ENCODE measurements at regions not wholly inside any gene's neighbourhood (a gene's known extent, or its start where the extent isn't known, plus 50 kb on each side); places are given as distances from the start of the nearest gene placed in this dataset.

DNA sequence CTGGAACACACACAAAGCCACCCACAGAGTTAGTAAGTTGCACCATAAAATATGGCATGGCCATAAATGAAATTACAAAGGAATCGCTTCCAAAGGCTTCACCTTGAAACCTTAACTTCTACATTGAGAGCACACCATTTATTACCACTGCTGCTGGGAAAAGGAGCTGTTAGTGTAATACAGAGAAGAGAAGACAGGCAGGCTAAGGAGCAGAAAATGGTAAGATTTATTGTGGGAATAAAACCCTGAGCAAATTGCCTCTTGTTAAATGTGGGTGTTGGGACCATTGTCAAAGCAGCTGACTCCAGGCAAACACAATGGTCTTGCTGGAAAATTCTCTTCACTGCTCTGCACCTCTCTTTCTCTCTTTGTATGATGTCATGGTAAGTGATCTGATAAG is 79.2 kb upstream of the NHS start (continued):
- no peak for TF ChIP-seq XRCC4 (IDR thresholded peaks at IDR 0.05; ENCODE audit: extremely low read depth, insufficient read depth, insufficient read length)
- no peak for TF ChIP-seq ZNF311 (CRISPR knock-in tag; IDR thresholded peaks at IDR 0.05)
- TF ChIP-seq, protein P1, sequence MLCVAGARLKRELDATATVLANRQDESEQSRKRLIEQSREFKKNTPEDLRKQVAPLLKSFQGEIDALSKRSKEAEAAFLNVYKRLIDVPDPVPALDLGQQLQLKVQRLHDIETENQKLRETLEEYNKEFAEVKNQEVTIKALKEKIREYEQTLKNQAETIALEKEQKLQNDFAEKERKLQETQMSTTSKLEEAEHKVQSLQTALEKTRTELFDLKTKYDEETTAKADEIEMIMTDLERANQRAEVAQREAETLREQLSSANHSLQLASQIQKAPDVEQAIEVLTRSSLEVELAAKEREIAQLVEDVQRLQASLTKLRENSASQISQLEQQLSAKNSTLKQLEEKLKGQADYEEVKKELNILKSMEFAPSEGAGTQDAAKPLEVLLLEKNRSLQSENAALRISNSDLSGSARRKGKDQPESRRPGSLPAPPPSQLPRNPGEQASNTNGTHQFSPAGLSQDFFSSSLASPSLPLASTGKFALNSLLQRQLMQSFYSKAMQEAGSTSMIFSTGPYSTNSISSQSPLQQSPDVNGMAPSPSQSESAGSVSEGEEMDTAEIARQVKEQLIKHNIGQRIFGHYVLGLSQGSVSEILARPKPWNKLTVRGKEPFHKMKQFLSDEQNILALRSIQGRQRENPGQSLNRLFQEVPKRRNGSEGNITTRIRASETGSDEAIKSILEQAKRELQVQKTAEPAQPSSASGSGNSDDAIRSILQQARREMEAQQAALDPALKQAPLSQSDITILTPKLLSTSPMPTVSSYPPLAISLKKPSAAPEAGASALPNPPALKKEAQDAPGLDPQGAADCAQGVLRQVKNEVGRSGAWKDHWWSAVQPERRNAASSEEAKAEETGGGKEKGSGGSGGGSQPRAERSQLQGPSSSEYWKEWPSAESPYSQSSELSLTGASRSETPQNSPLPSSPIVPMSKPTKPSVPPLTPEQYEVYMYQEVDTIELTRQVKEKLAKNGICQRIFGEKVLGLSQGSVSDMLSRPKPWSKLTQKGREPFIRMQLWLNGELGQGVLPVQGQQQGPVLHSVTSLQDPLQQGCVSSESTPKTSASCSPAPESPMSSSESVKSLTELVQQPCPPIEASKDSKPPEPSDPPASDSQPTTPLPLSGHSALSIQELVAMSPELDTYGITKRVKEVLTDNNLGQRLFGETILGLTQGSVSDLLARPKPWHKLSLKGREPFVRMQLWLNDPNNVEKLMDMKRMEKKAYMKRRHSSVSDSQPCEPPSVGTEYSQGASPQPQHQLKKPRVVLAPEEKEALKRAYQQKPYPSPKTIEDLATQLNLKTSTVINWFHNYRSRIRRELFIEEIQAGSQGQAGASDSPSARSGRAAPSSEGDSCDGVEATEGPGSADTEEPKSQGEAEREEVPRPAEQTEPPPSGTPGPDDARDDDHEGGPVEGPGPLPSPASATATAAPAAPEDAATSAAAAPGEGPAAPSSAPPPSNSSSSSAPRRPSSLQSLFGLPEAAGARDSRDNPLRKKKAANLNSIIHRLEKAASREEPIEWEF (CRISPR knock-in tag; IDR thresholded peaks at IDR 0.05) = no peak
- TF ChIP-seq HMG20A (CRISPR knock-in tag; conservative IDR thresholded peaks at IDR 0.05) = no peak
- no peak for TF ChIP-seq ZNF239 (CRISPR knock-in tag; IDR thresholded peaks at IDR 0.05)
- no peak for TF ChIP-seq BRD9 (IDR thresholded peaks at IDR 0.05; ENCODE audit: low read depth, partially characterized antibody)

DNA sequence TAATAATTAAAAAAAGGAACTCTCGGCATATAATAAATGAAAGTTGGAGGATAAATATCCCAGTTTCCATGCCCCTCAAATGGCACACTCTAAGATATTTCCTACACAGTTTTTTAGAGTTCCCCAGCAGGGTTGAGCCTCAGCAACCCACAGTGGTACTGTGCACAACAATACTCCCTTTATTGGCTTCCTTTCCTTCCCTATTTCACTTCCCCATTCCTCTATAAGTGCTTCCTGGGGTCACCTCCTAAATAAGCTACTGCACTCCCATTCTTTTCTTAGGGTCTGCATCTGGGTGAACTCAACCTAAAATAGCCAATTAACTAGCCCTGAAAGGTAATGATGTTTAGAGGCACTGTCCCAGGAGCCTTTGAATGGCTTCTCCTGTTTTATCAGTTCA is 76.4 kb upstream of the NHS start:
- no peak for ATAC-seq
- no TSS peak for BruUV-seq (replicated peaks)
- in situ Hi-C loops (cut with MboI) (no loop called here), intact Hi-C loops (cut with micrococcal nuclease) (no loop called here)
- FAIRE-seq = no peak
- no peaks in the 10 kb centered on the region for H3K79me2 ChIP-seq (ENCODE audit: control insufficient read depth, insufficient read depth, low read length)
- H2AFZ ChIP-seq (ENCODE audit: low read depth, low read length) = no peak overlapping the region
- no peaks in the 10 kb centered on the region for H3K27me3 ChIP-seq (ENCODE audit: control insufficient read depth in 2 of 2, insufficient read depth in 2 of 2, low read length in 2 of 2)
- no peaks in the 10 kb centered on the region for H3K9me3 ChIP-seq (replicated peaks; ENCODE audit: control insufficient read depth, insufficient read depth, low read depth, low read length)
- 0% methylated on average over 1 of the region's 1 CpG for WGBS (ENCODE audit: insufficient coverage, low coverage, missing lambda C conversion rate)
- no peaks in the 10 kb centered on the region for H3K4me1 ChIP-seq (replicated peaks in 1 of 2; ENCODE audit: control insufficient read depth in 2 of 2, insufficient read depth in 2 of 2, low read length in 2 of 2)
- DNase-seq (ENCODE audit: extremely low read depth in 1 of 4, low spot score in 3 of 4) = no peak
- H3K27ac ChIP-seq (ENCODE audit: extremely low read depth, low read depth, low read length) = no peak overlapping the region
- H3K9ac ChIP-seq (ENCODE audit: insufficient read depth in 1 of 2, low read depth in 2 of 2, low read length in 2 of 2) = no peak overlapping the region
- ChIA-PET POLR2A (no interaction called here), CTCF (ENCODE audit: low intra/inter-chr PET ratio) (no interaction called here)
- no peaks in the 10 kb centered on the region for H3K36me3 ChIP-seq (ENCODE audit: control insufficient read depth, insufficient read depth, low read length)
- H3K9me1 ChIP-seq (ENCODE audit: control insufficient read depth, insufficient read depth, low read length) = no peaks in the 10 kb centered on the region
- no peak overlapping the region for H3K4me3 ChIP-seq
- TF ChIP-seq, protein P2, sequence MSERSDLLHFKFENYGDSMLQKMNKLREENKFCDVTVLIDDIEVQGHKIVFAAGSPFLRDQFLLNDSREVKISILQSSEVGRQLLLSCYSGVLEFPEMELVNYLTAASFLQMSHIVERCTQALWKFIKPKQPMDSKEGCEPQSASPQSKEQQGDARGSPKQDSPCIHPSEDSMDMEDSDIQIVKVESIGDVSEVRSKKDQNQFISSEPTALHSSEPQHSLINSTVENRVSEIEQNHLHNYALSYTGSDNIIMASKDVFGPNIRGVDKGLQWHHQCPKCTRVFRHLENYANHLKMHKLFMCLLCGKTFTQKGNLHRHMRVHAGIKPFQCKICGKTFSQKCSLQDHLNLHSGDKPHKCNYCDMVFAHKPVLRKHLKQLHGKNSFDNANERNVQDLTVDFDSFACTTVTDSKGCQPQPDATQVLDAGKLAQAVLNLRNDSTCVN (CRISPR knock-in tag; IDR thresholded peaks at IDR 0.05) = no peak
- TF ChIP-seq, protein P3, sequence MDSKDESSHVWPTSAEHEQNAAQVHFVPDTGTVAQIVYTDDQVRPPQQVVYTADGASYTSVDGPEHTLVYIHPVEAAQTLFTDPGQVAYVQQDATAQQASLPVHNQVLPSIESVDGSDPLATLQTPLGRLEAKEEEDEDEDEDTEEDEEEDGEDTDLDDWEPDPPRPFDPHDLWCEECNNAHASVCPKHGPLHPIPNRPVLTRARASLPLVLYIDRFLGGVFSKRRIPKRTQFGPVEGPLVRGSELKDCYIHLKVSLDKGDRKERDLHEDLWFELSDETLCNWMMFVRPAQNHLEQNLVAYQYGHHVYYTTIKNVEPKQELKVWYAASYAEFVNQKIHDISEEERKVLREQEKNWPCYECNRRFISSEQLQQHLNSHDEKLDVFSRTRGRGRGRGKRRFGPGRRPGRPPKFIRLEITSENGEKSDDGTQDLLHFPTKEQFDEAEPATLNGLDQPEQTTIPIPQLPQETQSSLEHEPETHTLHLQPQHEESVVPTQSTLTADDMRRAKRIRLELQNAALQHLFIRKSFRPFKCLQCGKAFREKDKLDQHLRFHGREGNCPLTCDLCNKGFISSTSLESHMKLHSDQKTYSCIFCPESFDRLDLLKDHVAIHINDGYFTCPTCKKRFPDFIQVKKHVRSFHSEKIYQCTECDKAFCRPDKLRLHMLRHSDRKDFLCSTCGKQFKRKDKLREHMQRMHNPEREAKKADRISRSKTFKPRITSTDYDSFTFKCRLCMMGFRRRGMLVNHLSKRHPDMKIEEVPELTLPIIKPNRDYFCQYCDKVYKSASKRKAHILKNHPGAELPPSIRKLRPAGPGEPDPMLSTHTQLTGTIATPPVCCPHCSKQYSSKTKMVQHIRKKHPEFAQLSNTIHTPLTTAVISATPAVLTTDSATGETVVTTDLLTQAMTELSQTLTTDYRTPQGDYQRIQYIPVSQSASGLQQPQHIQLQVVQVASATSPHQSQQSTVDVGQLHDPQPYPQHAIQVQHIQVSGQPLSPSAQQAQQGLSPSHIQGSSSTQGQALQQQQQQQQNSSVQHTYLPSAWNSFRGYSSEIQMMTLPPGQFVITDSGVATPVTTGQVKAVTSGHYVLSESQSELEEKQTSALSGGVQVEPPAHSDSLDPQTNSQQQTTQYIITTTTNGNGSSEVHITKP (IDR thresholded peaks at IDR 0.05; ENCODE audit: partially characterized antibody) = no peak
- no peaks in the 10 kb centered on the region for H4K20me1 ChIP-seq (replicated peaks; ENCODE audit: control insufficient read depth, insufficient read depth, low read length)
- no peak overlapping the region for H3K4me2 ChIP-seq (ENCODE audit: insufficient read depth, low read length)
